ENCODE measurements at regions not wholly inside any gene's neighbourhood (a gene's known extent, or its start where the extent isn't known, plus 50 kb on each side); places are given as distances from the start of the nearest gene placed in this dataset.

GRCh38 chr7:93821463-93821862 is 69.1 kb downstream of the TFPI2 start:
- TF ChIP-seq, protein P1, sequence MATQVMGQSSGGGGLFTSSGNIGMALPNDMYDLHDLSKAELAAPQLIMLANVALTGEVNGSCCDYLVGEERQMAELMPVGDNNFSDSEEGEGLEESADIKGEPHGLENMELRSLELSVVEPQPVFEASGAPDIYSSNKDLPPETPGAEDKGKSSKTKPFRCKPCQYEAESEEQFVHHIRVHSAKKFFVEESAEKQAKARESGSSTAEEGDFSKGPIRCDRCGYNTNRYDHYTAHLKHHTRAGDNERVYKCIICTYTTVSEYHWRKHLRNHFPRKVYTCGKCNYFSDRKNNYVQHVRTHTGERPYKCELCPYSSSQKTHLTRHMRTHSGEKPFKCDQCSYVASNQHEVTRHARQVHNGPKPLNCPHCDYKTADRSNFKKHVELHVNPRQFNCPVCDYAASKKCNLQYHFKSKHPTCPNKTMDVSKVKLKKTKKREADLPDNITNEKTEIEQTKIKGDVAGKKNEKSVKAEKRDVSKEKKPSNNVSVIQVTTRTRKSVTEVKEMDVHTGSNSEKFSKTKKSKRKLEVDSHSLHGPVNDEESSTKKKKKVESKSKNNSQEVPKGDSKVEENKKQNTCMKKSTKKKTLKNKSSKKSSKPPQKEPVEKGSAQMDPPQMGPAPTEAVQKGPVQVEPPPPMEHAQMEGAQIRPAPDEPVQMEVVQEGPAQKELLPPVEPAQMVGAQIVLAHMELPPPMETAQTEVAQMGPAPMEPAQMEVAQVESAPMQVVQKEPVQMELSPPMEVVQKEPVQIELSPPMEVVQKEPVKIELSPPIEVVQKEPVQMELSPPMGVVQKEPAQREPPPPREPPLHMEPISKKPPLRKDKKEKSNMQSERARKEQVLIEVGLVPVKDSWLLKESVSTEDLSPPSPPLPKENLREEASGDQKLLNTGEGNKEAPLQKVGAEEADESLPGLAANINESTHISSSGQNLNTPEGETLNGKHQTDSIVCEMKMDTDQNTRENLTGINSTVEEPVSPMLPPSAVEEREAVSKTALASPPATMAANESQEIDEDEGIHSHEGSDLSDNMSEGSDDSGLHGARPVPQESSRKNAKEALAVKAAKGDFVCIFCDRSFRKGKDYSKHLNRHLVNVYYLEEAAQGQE (IDR thresholded peaks at IDR 0.05), result no peak
- TF ChIP-seq POLR2A (IDR thresholded peaks at IDR 0.05; ENCODE audit: low read length) (no peak), EP300 (IDR thresholded peaks at IDR 0.05) (no peak), SMC3 (IDR thresholded peaks at IDR 0.05) (no peak), CTCF (IDR thresholded peaks at IDR 0.05) (no peak), CHD2 (IDR thresholded peaks at IDR 0.05; ENCODE audit: low read length, partially characterized antibody) (no peak), BHLHE40 (IDR thresholded peaks at IDR 0.05; ENCODE audit: low read depth, low read length) (no peak)

Data from A549 (cell line).